ENCODE measurements at regions not wholly inside any gene's neighbourhood (a gene's known extent, or its start where the extent isn't known, plus 50 kb on each side); places are given as distances from the start of the nearest gene placed in this dataset.

GRCh38 chr15:97528238-97528637 lies 432.3 kb upstream of the ARRDC4 start:
- DNase-seq = no peak
- Histone ChIP-seq H3K36me3 (no peaks in the 10 kb centered on the region), H3K27ac (no peak overlapping the region), H3K4me3 (no peak overlapping the region), H3K4me1 (no peaks in the 10 kb centered on the region), H3K9me3 (no peaks in the 10 kb centered on the region), H3K27me3 (ENCODE audit: low read depth) (no peaks in the 10 kb centered on the region)
- intact Hi-C loops (cut with DNase I) = no loop called here
- TF ChIP-seq CTCF (IDR thresholded peaks at IDR 0.05) = no peak
- ATAC-seq = no peak

- Histone ChIP-seq H3K4me1 (no peaks in the 10 kb centered on the region), H3K27ac (no peak overlapping the region), H3K27me3 (ENCODE audit: low read depth) (no peaks in the 10 kb centered on the region), H3K9me3 (peaks cover 14% of the 10 kb centered on the region), H3K36me3 (no peaks in the 10 kb centered on the region), H3K4me3 (no peak overlapping the region)
- no peak for TF ChIP-seq CTCF (IDR thresholded peaks at IDR 0.05)
- no peak for ATAC-seq
- intact Hi-C loops (cut with DNase I) = no loop called here
- no peak for DNase-seq
These were observed 414.7 kb upstream of the ARRDC4 start for GRCh38 chr15:97545799-97546198.

- TF ChIP-seq CTCF (IDR thresholded peaks at IDR 0.05) = no peak
- Histone ChIP-seq H3K4me3 (no peak overlapping the region), H3K9me3 (peaks cover 14% of the 10 kb centered on the region), H3K36me3 (no peaks in the 10 kb centered on the region), H3K4me1 (no peaks in the 10 kb centered on the region), H3K27me3 (ENCODE audit: low read depth) (no peaks in the 10 kb centered on the region), H3K27ac (no peak overlapping the region)
- intact Hi-C loops (cut with DNase I) = no loop called here
- ATAC-seq (no peak), DNase-seq (no peak)
These were observed 413.1 kb upstream of the ARRDC4 start for GRCh38 chr15:97547381-97547780.

- no peak for DNase-seq
- no peak for TF ChIP-seq CTCF (IDR thresholded peaks at IDR 0.05)
- no peak for ATAC-seq
- intact Hi-C loops (cut with DNase I) = no loop called here
- Histone ChIP-seq H3K36me3 (no peaks in the 10 kb centered on the region), H3K27me3 (ENCODE audit: low read depth) (no peaks in the 10 kb centered on the region), H3K4me1 (no peaks in the 10 kb centered on the region), H3K4me3 (no peak overlapping the region), H3K9me3 (no peaks in the 10 kb centered on the region), H3K27ac (no peak overlapping the region)
These were observed 399.0 kb upstream of the ARRDC4 start for GRCh38 chr15:97561529-97561928.

DNA sequence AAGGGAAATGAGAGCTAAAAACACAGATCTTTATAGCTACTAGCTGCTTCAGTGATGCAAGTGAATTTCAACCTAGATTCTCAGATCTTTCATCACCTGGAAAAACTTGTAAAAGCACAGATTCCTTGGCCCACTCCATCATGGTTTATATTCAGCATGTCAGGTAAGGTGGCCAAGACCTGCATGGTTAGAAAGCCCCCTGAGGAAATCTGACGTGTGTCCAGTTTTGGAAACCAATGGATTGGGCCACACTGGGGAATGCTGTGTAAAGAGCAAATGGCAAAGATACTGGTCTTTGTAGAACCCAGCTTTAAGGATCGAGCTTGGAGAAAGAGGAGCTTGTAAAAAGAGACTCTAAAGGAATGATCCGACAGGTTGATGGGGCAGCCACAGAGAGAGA lies 397.0 kb upstream of the ARRDC4 start:
- H3K4me1 ChIP-seq = no peaks in the 10 kb centered on the region
- no peaks in the 10 kb centered on the region for H3K27me3 ChIP-seq (ENCODE audit: low read depth)
- ATAC-seq = no peak
- no peak overlapping the region for H3K27ac ChIP-seq
- intact Hi-C loops (cut with DNase I) = no loop called here
- H3K9me3 ChIP-seq = no peaks in the 10 kb centered on the region
- DNase-seq = no peak
- no peak overlapping the region for H3K4me3 ChIP-seq
- H3K36me3 ChIP-seq = no peaks in the 10 kb centered on the region
- no peak for TF ChIP-seq CTCF (IDR thresholded peaks at IDR 0.05)

- no peak for TF ChIP-seq CTCF (IDR thresholded peaks at IDR 0.05)
- Histone ChIP-seq H3K27me3 (ENCODE audit: low read depth) (no peaks in the 10 kb centered on the region), H3K27ac (no peak overlapping the region), H3K4me3 (no peak overlapping the region), H3K4me1 (no peaks in the 10 kb centered on the region), H3K9me3 (no peaks in the 10 kb centered on the region), H3K36me3 (no peaks in the 10 kb centered on the region)
- ATAC-seq (no peak), DNase-seq (no peak)
- intact Hi-C loops (cut with DNase I) = no loop called here
These were observed 393.5 kb upstream of the ARRDC4 start for GRCh38 chr15:97566961-97567360.
